HL-60 (cell line): ENCODE measurements at regions not wholly inside any gene's neighbourhood (a gene's known extent, or its start where the extent isn't known, plus 50 kb on each side); places are given as distances from the start of the nearest gene placed in this dataset.

Experiments used
- DNase-seq, 2 experiments: peaks; one replicate each; pipeline ENCODE4 v3.0.0-alpha.2; 2010 to 2020; ENCODE audit warnings: low read depth in 1 of 2, low spot score in 1 of 2
- H3K27ac ChIP-seq: fragments of 250-450 bp; sonication (Bioruptor Pico); replicated peaks from 2 replicates; pipeline ENCODE4 v1.5.1; 2020; ENCODE audit warnings: mild to moderate bottlenecking, moderate library complexity
- H3K27me3 ChIP-seq: fragments of 250-450 bp; sonication (Bioruptor Pico); 2 replicates; pipeline ENCODE4 v1.5.1; 2021; ENCODE audit warnings: mild to moderate bottlenecking, moderate library complexity; ENCODE audit not compliant: insufficient read depth, poor library complexity, severe bottlenecking
- H3K4me3 ChIP-seq: replicated peaks from 2 replicates; pipeline ENCODE4 v1.5.1; 2011; ENCODE audit warnings: mild to moderate bottlenecking, control low read depth, low read length; ENCODE audit not compliant: insufficient read depth
- CTCF ChIP-seq: IDR thresholded peaks from one replicate; pipeline ENCODE4 v1.5.1; 2011; ENCODE audit warnings: low read length, control low read depth, inconsistent platforms; ENCODE audit not compliant: insufficient read depth
- GABPA ChIP-seq: IDR thresholded peaks from 2 replicates; pipeline ENCODE4 v1.6.1; 2012; ENCODE audit warnings: low read depth
- POLR2AphosphoS5 ChIP-seq: IDR thresholded peaks from 2 replicates; pipeline ENCODE4 v1.6.1; 2012; ENCODE audit warnings: low read depth
- REST ChIP-seq: IDR thresholded peaks from 2 replicates; pipeline ENCODE4 v1.6.1; 2012; ENCODE audit warnings: low read depth; ENCODE audit not compliant: insufficient replicate concordance
- SPI1 ChIP-seq: IDR thresholded peaks from 2 replicates; pipeline ENCODE4 v1.6.1; 2012; ENCODE audit warnings: low read depth, mild to moderate bottlenecking, borderline replicate concordance

- no peak overlapping the region for H3K27ac ChIP-seq
- no peak overlapping the region for H3K4me3 ChIP-seq
- DNase-seq: no peak
- H3K27me3 ChIP-seq: no peaks in the 10 kb centered on the region
- TF ChIP-seq SPI1 (no peak), GABPA (no peak), REST (no peak)
Observed at GRCh38 chr3:178291574-178292370, 244.5 kb upstream of the KCNMB2 start.

- TF ChIP-seq GABPA (no peak), SPI1 (no peak), CTCF (no peak), REST (no peak), POLR2AphosphoS5 (no peak)
- Histone ChIP-seq H3K27ac (no peak overlapping the region), H3K27me3 (no peaks in the 10 kb centered on the region), H3K4me3 (no peak overlapping the region)
- no peak for DNase-seq
Observed at GRCh38 chr3:178295292-178295912, 240.8 kb upstream of the KCNMB2 start.

- Histone ChIP-seq H3K4me3 (no peak overlapping the region), H3K27me3 (no peaks in the 10 kb centered on the region), H3K27ac (no peak overlapping the region)
- TF ChIP-seq REST: no peak
- no peak for TF ChIP-seq GABPA
- no peak for TF ChIP-seq CTCF
- no peak for TF ChIP-seq SPI1
- no peak for TF ChIP-seq POLR2AphosphoS5
- no peak for DNase-seq
Observed at GRCh38 chr3:178297199-178297598, 239.0 kb upstream of the KCNMB2 start.
